ENCODE measurements at regions not wholly inside any gene's neighbourhood (a gene's known extent, or its start where the extent isn't known, plus 50 kb on each side); places are given as distances from the start of the nearest gene placed in this dataset.

- no peak overlapping the region for H3K27ac ChIP-seq
- no peak for TF ChIP-seq CTCF (IDR thresholded peaks at IDR 0.05)
- no peak overlapping the region for H3K4me3 ChIP-seq
- no peak for DNase-seq (ENCODE audit: low spot score)
Measured at GRCh38 chr1:244192325-244192724, 141.2 kb downstream of the ZBTB18 start.

GRCh38 chr1:244196571-244197285 is 145.6 kb downstream of the ZBTB18 start:
- Histone ChIP-seq H3K4me3 (no peak overlapping the region), H3K27ac (no peak overlapping the region)
- no peak for TF ChIP-seq CTCF (IDR thresholded peaks at IDR 0.05)
- no peak for DNase-seq (ENCODE audit: low spot score)

GRCh38 chr1:244197851-244198375 is 146.8 kb downstream of the ZBTB18 start:
- no peak for TF ChIP-seq CTCF (IDR thresholded peaks at IDR 0.05)
- Histone ChIP-seq H3K27ac (no peak overlapping the region), H3K4me3 (no peak overlapping the region)
- no peak for DNase-seq (ENCODE audit: low spot score)

GRCh38 chr1:244199902-244200301 is 148.8 kb downstream of the ZBTB18 start:
- DNase-seq (ENCODE audit: low spot score): no peak
- no peak overlapping the region for H3K27ac ChIP-seq
- H3K4me3 ChIP-seq: no peak overlapping the region
- TF ChIP-seq CTCF (IDR thresholded peaks at IDR 0.05): no peak

GRCh38 chr1:244200596-244200995 is 149.5 kb downstream of the ZBTB18 start:
- H3K27ac ChIP-seq: no peak overlapping the region
- H3K4me3 ChIP-seq: no peak overlapping the region
- no peak for TF ChIP-seq CTCF (IDR thresholded peaks at IDR 0.05)
- DNase-seq (ENCODE audit: low spot score): no peak

- no peak for TF ChIP-seq CTCF (IDR thresholded peaks at IDR 0.05)
- Histone ChIP-seq H3K27ac (no peak overlapping the region), H3K4me3 (no peak overlapping the region)
- DNase-seq (ENCODE audit: low spot score): no peak
Measured at GRCh38 chr1:244201750-244202149, 150.7 kb downstream of the ZBTB18 start.

GRCh38 chr1:244204004-244204403 is 152.9 kb downstream of the ZBTB18 start:
- TF ChIP-seq CTCF (IDR thresholded peaks at IDR 0.05): no peak
- Histone ChIP-seq H3K27ac (no peak overlapping the region), H3K4me3 (no peak overlapping the region)
- DNase-seq (ENCODE audit: low spot score): no peak

Measured in coronary artery (tissue), 2 donors.